ENCODE measurements at regions not wholly inside any gene's neighbourhood (a gene's known extent, or its start where the extent isn't known, plus 50 kb on each side); places are given as distances from the start of the nearest gene placed in this dataset.

DNA sequence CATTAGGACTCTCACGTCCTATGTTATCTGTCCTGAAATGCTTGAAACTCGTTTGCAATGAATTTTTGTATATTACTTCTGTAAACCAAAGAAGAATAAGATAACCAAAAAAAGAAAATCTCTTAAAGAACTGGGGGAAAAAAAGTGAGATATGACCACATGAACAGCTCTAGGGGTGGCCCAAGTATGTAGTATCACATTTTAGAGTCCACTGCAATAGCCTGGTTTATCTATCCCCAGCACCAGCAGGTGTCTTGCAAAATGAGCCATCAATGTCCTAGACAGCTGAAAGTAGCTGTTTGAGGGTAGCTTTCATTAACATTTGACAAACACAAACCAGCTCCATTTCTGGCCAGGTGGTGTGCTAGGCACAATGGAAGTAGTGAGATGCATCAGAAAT lies 102.8 kb downstream of the PXDC1 start:
- TF ChIP-seq, protein P1, sequence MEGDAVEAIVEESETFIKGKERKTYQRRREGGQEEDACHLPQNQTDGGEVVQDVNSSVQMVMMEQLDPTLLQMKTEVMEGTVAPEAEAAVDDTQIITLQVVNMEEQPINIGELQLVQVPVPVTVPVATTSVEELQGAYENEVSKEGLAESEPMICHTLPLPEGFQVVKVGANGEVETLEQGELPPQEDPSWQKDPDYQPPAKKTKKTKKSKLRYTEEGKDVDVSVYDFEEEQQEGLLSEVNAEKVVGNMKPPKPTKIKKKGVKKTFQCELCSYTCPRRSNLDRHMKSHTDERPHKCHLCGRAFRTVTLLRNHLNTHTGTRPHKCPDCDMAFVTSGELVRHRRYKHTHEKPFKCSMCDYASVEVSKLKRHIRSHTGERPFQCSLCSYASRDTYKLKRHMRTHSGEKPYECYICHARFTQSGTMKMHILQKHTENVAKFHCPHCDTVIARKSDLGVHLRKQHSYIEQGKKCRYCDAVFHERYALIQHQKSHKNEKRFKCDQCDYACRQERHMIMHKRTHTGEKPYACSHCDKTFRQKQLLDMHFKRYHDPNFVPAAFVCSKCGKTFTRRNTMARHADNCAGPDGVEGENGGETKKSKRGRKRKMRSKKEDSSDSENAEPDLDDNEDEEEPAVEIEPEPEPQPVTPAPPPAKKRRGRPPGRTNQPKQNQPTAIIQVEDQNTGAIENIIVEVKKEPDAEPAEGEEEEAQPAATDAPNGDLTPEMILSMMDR (IDR thresholded peaks at IDR 0.05), result no peak
- TF ChIP-seq POLR2A (IDR thresholded peaks at IDR 0.05) (no peak), POLR2AphosphoS5 (IDR thresholded peaks at IDR 0.05; ENCODE audit: insufficient read depth in 1 of 2, low read depth in 1 of 2) (no peak)
